ENCODE measurements at regions not wholly inside any gene's neighbourhood (a gene's known extent, or its start where the extent isn't known, plus 50 kb on each side); places are given as distances from the start of the nearest gene placed in this dataset.

DNA sequence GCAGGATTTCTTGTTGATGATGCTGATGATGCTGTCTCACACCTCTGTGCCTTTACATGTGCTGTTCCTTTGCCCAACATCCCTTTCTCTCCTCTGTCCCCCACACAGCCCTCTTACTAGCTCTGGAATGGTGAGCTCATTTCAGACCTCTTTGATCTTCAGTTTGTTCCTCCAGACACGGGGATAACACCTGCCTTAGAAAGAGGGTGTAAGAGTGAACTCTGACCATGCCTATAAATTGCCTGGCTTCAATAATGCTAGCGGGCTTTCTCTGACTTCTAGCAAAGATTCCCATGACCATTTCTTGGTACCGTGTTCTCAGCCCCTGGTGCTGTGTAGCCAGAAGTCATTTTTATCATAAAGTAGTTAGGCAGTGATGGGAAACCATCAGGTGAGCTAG lies 55.9 kb upstream of the DRD2 start (continued):
- TF ChIP-seq FIP1L1 (IDR thresholded peaks at IDR 0.05; ENCODE audit: low read depth, low read length, poor library complexity, severe bottlenecking): no peak
- no peak for TF ChIP-seq SRSF9 (IDR thresholded peaks at IDR 0.05; ENCODE audit: borderline replicate concordance, low read depth, low read length)
- TF ChIP-seq, protein P1, sequence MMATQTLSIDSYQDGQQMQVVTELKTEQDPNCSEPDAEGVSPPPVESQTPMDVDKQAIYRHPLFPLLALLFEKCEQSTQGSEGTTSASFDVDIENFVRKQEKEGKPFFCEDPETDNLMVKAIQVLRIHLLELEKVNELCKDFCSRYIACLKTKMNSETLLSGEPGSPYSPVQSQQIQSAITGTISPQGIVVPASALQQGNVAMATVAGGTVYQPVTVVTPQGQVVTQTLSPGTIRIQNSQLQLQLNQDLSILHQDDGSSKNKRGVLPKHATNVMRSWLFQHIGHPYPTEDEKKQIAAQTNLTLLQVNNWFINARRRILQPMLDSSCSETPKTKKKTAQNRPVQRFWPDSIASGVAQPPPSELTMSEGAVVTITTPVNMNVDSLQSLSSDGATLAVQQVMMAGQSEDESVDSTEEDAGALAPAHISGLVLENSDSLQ (IDR thresholded peaks at IDR 0.05): no peak

DNA sequence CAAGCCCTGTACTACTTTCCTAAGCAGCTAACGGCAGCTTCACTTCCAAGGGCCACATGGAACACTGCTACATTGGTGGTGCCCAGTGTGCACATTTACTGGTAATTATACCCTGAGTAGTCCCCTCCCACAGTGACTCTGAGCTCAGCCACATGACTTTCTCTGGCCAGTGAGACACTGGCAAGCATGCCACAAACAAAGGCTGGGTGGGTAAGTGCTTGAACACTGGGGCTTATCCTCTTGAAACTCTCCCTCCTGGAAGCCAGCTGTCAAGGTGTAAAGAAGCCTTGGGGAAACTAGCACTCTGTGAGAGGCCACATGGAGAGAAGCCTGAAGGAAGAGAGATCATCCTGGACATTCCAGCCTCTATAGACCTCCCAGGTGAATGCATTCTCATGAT lies 54.4 kb upstream of the DRD2 start:
- FAIRE-seq: no peak
- no peak for TF ChIP-seq SNIP1 (IDR thresholded peaks at IDR 0.05; ENCODE audit: low read depth)
- no peak for TF ChIP-seq CREB1 (IDR thresholded peaks at IDR 0.05)
- TF ChIP-seq CREB1 (CRISPR knock-in tag; IDR thresholded peaks at IDR 0.05): no peak
- TF ChIP-seq, protein P2, sequence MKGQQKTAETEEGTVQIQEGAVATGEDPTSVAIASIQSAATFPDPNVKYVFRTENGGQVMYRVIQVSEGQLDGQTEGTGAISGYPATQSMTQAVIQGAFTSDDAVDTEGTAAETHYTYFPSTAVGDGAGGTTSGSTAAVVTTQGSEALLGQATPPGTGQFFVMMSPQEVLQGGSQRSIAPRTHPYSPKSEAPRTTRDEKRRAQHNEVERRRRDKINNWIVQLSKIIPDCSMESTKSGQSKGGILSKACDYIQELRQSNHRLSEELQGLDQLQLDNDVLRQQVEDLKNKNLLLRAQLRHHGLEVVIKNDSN (CRISPR knock-in tag; IDR thresholded peaks at IDR 0.05): 0 out of 2 replicates have a peak, but pooled peaks have one; percentile 30
- TF ChIP-seq, protein P3, sequence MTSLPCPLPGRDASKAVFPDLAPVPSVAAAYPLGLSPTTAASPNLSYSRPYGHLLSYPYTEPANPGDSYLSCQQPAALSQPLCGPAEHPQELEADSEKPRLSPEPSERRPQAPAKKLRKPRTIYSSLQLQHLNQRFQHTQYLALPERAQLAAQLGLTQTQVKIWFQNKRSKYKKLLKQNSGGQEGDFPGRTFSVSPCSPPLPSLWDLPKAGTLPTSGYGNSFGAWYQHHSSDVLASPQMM (CRISPR knock-in tag; IDR thresholded peaks at IDR 0.05): no peak
- TF ChIP-seq NFIC (IDR thresholded peaks at IDR 0.05): no peak
- no peak for TF ChIP-seq MTA3 (IDR thresholded peaks at IDR 0.05; ENCODE audit: borderline replicate concordance)
- TF ChIP-seq, protein P4, sequence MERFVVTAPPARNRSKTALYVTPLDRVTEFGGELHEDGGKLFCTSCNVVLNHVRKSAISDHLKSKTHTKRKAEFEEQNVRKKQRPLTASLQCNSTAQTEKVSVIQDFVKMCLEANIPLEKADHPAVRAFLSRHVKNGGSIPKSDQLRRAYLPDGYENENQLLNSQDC (CRISPR knock-in tag; IDR thresholded peaks at IDR 0.05): no peak
- no peak for TF ChIP-seq NFXL1 (CRISPR knock-in tag; IDR thresholded peaks at IDR 0.05)
- TF ChIP-seq POLR3A (IDR thresholded peaks at IDR 0.05; ENCODE audit: borderline replicate concordance, extremely low read depth, insufficient read depth, insufficient read length): no peak
- no peak for TF ChIP-seq HNRNPUL1 (IDR thresholded peaks at IDR 0.05; ENCODE audit: low read length)
- TF ChIP-seq TRIM28 (IDR thresholded peaks at IDR 0.05): no peak
- no peak for TF ChIP-seq ZNF79 (CRISPR knock-in tag; IDR thresholded peaks at IDR 0.05; ENCODE audit: low read depth)
- no peak for TF ChIP-seq MIER1 (IDR thresholded peaks at IDR 0.05; ENCODE audit: low read depth)
- TF ChIP-seq TFAM (CRISPR knock-in tag; conservative IDR thresholded peaks at IDR 0.05): no peak
- TF ChIP-seq ZSCAN29 (IDR thresholded peaks at IDR 0.05): no peak
- TF ChIP-seq, protein P5, sequence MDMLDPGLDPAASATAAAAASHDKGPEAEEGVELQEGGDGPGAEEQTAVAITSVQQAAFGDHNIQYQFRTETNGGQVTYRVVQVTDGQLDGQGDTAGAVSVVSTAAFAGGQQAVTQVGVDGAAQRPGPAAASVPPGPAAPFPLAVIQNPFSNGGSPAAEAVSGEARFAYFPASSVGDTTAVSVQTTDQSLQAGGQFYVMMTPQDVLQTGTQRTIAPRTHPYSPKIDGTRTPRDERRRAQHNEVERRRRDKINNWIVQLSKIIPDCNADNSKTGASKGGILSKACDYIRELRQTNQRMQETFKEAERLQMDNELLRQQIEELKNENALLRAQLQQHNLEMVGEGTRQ (CRISPR knock-in tag; IDR thresholded peaks at IDR 0.05): 0 out of 2 replicates have a peak, but pooled peaks have one; percentile 36
- Histone ChIP-seq H3K4me1 (replicated peaks in 1 of 2; ENCODE audit: control insufficient read depth in 2 of 2, insufficient read depth in 2 of 2, low read length in 2 of 2) (no peaks in the 10 kb centered on the region; a peak in 1 of 5 replicates), H3K9me3 (replicated peaks; ENCODE audit: control insufficient read depth, insufficient read depth, low read depth, low read length) (no peaks in the 10 kb centered on the region), H3K27me3 (ENCODE audit: control insufficient read depth in 2 of 2, insufficient read depth in 2 of 2, low read length in 2 of 2) (peaks cover 0 to 10% of the 10 kb centered on the region in 2 experiments; a peak in 3 of 5 replicates), H3K9me1 (ENCODE audit: control insufficient read depth, insufficient read depth, low read length) (no peaks in the 10 kb centered on the region), H2AFZ (ENCODE audit: low read depth, low read length) (no peak overlapping the region), H3K79me2 (ENCODE audit: control insufficient read depth, insufficient read depth, low read length) (no peaks in the 10 kb centered on the region), H3K4me3 (no peak overlapping the region), H4K20me1 (replicated peaks; ENCODE audit: control insufficient read depth, insufficient read depth, low read length) (no peaks in the 10 kb centered on the region), H3K36me3 (ENCODE audit: control insufficient read depth, insufficient read depth, low read length) (no peaks in the 10 kb centered on the region), H3K27ac (ENCODE audit: extremely low read depth, low read depth, low read length) (no peak overlapping the region), H3K4me2 (ENCODE audit: insufficient read depth, low read length) (no peak overlapping the region), H3K9ac (ENCODE audit: insufficient read depth in 1 of 2, low read depth in 2 of 2, low read length in 2 of 2) (no peak overlapping the region)
- peak; percentile 43; the same call in 2 of the 3 replicates for ATAC-seq
- no peak for DNase-seq (ENCODE audit: extremely low read depth in 1 of 4, low spot score in 3 of 4)
- no TSS peak for BruUV-seq (replicated peaks)
- in situ Hi-C loops (cut with MboI) (loop anchor here (25.0 kb wide), 1 partner anchor 217 kb away; the partner anchor contains the start of gene TTC12), intact Hi-C loops (cut with micrococcal nuclease) (loop anchor here (5.0 kb wide), 1 partner anchor 203 kb away; no protein-coding TSS in a partner anchor)
- POLR2A ChIA-PET: no interaction called here
- CTCF ChIA-PET (ENCODE audit: low intra/inter-chr PET ratio): no interaction called here
- WGBS (ENCODE audit: insufficient coverage, low coverage, missing lambda C conversion rate): 5% methylated on average over 1 of the region's 1 CpG

Measured in K562 (cell line).